WTC11 (cell line): ENCODE measurements at regions not wholly inside any gene's neighbourhood (a gene's known extent, or its start where the extent isn't known, plus 50 kb on each side); places are given as distances from the start of the nearest gene placed in this dataset.

Experiments used
- ATAC-seq: fragments of 200-7000 bp; cut with Tn5 transposase; 2 replicates; pipeline ENCODE4 v1.10.0; 2021; ENCODE audit warnings: mild to moderate bottlenecking, moderate library complexity
- CTCF ChIA-PET: fragments of 300-600 bp; sonication (Branson Sonifier 250); formaldehyde crosslinking; loops from one replicate; lab custom pipeline; 2021; ENCODE audit warnings: antibody characterized with exemption; lab: Charles Lee
- POLR2A ChIA-PET: fragments of 350-600 bp; sonication (Branson Sonifier 250); formaldehyde crosslinking; loops from one replicate; lab custom pipeline; 2021; ENCODE audit warnings: antibody characterized with exemption; lab: Charles Lee
- DNase-seq: peaks from one replicate; pipeline ENCODE4 v3.0.0; 2021; ENCODE audit warnings: low spot score
- H3K27ac Mint-ChIP-seq: 2 replicates; pipeline ENCODE4 v1.8.0; 2021; ENCODE audit warnings: mixed read lengths
- H3K27me3 Mint-ChIP-seq: 2 replicates; pipeline ENCODE4 v1.8.0; 2021; ENCODE audit warnings: low read depth, mild to moderate bottlenecking, moderate library complexity, mixed read lengths
- H3K36me3 Mint-ChIP-seq: 2 replicates; pipeline ENCODE4 v1.8.0; 2021; ENCODE audit warnings: mixed read lengths
- H3K4me1 Mint-ChIP-seq: 2 replicates; pipeline ENCODE4 v1.8.0; 2022; ENCODE audit warnings: mixed read lengths
- H3K4me3 Mint-ChIP-seq: 2 replicates; pipeline ENCODE4 v1.8.0; 2021; ENCODE audit warnings: mild to moderate bottlenecking, moderate library complexity, mixed read lengths
- H3K9me3 Mint-ChIP-seq: 2 replicates; pipeline ENCODE4 v1.8.0; 2021; ENCODE audit warnings: mixed read lengths
- CTCF ChIP-seq: fragments of 200-600 bp; IDR thresholded peaks from 2 replicates; pipeline ENCODE4 v1.8.0; 2022; ENCODE audit warnings: antibody characterized with exemption
- ERG ChIP-seq: fragments of 250-450 bp; sonication (Bioruptor Pico); IDR thresholded peaks from 2 replicates; pipeline ENCODE4 v1.8.0; 2021; ENCODE audit warnings: mild to moderate bottlenecking
- HMGXB4 ChIP-seq: sonication (generic); formaldehyde crosslinking; IDR thresholded peaks from 2 replicates; pipeline ENCODE4 v1.8.1; 2023; ENCODE audit warnings: mild to moderate bottlenecking, moderate library complexity, missing genetic modification reagents
- NFATC4 ChIP-seq: fragments of 250-450 bp; sonication (Bioruptor Pico); IDR thresholded peaks from 2 replicates; pipeline ENCODE4 v1.9.0; 2021; ENCODE audit warnings: mild to moderate bottlenecking
- NFYB ChIP-seq: sonication (generic); formaldehyde crosslinking; conservative IDR thresholded peaks from 2 replicates; pipeline ENCODE4 v1.8.0; 2022; ENCODE audit warnings: low read depth, missing genetic modification reagents
- SOX15 ChIP-seq: fragments of 250-450 bp; sonication (Bioruptor Pico); IDR thresholded peaks from 2 replicates; pipeline ENCODE4 v1.9.0; 2021; ENCODE audit warnings: mild to moderate bottlenecking
- SP1 ChIP-seq: sonication (generic); formaldehyde crosslinking; conservative IDR thresholded peaks from 2 replicates; pipeline ENCODE4 v1.8.1; 2022; ENCODE audit warnings: missing genetic modification reagents
- TCF7 ChIP-seq: sonication (generic); formaldehyde crosslinking; IDR thresholded peaks from 2 replicates; pipeline ENCODE4 v1.8.0; 2022; ENCODE audit warnings: mild to moderate bottlenecking, low read depth, missing genetic modification reagents, moderate library complexity
- ZMAT4 ChIP-seq: fragments of 250-450 bp; sonication (Bioruptor Pico); IDR thresholded peaks from 2 replicates; pipeline ENCODE4 v1.9.0; 2021; ENCODE audit warnings: mild to moderate bottlenecking
- ZNF219 ChIP-seq: sonication (generic); formaldehyde crosslinking; IDR thresholded peaks from 2 replicates; pipeline ENCODE4 v1.8.0; 2023; ENCODE audit warnings: missing genetic modification reagents, mild to moderate bottlenecking, borderline replicate concordance
- TF ChIP-seq, protein P1 (sequence below): sonication (generic); formaldehyde crosslinking; IDR thresholded peaks from 2 replicates; pipeline ENCODE4 v1.8.0; 2022; ENCODE audit warnings: missing genetic modification reagents
- TF ChIP-seq, protein P2 (sequence below): sonication (generic); formaldehyde crosslinking; IDR thresholded peaks from 2 replicates; pipeline ENCODE4 v1.8.1; 2022; ENCODE audit warnings: mild to moderate bottlenecking, moderate library complexity, missing genetic modification reagents

DNA sequence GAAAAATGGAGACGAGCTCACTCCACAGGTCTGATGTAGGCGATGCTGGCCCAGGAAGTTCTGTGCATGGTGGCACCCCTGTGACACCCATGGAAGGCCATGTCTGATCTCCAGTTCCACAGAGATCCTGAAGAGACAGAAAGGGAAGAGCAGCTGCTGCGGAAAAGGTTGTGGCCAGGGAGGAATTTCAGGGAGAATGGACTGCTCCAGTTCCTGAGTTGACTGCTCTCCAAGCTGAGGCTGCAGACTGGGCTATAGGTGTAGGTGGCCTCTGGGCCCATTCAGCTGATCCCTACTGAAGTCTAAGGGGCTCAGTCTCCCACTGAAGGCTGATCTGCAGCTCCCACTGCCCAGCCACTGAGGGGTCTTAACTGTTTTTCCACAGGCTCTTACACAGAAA is 89.2 kb downstream of the ETS2 start (continued):
- TF ChIP-seq, protein P1, sequence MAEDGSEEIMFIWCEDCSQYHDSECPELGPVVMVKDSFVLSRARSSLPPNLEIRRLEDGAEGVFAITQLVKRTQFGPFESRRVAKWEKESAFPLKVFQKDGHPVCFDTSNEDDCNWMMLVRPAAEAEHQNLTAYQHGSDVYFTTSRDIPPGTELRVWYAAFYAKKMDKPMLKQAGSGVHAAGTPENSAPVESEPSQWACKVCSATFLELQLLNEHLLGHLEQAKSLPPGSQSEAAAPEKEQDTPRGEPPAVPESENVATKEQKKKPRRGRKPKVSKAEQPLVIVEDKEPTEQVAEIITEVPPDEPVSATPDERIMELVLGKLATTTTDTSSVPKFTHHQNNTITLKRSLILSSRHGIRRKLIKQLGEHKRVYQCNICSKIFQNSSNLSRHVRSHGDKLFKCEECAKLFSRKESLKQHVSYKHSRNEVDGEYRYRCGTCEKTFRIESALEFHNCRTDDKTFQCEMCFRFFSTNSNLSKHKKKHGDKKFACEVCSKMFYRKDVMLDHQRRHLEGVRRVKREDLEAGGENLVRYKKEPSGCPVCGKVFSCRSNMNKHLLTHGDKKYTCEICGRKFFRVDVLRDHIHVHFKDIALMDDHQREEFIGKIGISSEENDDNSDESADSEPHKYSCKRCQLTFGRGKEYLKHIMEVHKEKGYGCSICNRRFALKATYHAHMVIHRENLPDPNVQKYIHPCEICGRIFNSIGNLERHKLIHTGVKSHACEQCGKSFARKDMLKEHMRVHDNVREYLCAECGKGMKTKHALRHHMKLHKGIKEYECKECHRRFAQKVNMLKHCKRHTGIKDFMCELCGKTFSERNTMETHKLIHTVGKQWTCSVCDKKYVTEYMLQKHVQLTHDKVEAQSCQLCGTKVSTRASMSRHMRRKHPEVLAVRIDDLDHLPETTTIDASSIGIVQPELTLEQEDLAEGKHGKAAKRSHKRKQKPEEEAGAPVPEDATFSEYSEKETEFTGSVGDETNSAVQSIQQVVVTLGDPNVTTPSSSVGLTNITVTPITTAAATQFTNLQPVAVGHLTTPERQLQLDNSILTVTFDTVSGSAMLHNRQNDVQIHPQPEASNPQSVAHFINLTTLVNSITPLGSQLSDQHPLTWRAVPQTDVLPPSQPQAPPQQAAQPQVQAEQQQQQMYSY, result no peak
- no peak for TF ChIP-seq ERG
- no peak for TF ChIP-seq SOX15 (CRISPR knock-in tag)
- TF ChIP-seq, protein P2, sequence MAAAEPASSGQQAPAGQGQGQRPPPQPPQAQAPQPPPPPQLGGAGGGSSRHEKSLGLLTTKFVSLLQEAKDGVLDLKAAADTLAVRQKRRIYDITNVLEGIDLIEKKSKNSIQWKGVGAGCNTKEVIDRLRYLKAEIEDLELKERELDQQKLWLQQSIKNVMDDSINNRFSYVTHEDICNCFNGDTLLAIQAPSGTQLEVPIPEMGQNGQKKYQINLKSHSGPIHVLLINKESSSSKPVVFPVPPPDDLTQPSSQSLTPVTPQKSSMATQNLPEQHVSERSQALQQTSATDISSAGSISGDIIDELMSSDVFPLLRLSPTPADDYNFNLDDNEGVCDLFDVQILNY (CRISPR knock-in tag), result no peak
- TF ChIP-seq, all 79 proteins: peak for 0

DNA sequence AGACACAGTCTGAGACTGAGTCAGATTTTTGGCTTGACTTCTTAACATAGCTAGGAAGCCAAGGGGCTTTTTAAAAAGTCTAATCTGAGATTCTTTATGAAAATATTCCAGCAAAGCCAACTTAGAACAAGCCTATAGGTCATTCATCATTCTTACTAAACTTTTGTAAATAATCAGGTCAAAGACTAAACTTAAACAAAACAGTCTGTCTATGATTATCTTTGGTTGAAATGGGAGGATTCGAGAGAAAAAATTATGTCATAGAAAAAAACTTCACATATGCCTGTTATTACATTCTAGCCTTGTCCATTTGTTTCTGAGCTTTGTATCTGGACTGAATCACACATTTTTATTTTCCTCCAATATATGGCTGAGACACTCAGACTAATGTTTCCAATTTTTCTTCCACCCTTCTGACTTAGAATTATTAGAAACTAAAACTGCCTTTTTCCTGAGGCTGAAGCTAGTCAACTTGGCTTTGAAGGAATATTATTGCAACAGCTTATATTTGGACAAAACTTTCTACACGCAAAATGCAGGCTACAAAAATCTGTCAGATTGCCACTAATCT is 83.3 kb downstream of the ETS2 start:
- ChIA-PET CTCF (interaction anchor here (0.6 kb wide), 1 partner anchor 230 kb away, joined by 3 read pairs; no protein-coding TSS in a partner anchor), POLR2A (no interaction called here)
- no peak for ATAC-seq
- Mint-ChIP-seq H3K4me3 (no peak overlapping the region), H3K9me3 (peaks cover 53% of the 10 kb centered on the region), H3K4me1 (no peaks in the 10 kb centered on the region), H3K27me3 (no peaks in the 10 kb centered on the region; the same call in 1 of the 2 replicates), H3K36me3 (peaks cover 19% of the 10 kb centered on the region), H3K27ac (no peak overlapping the region)
- TF ChIP-seq SP1 (CRISPR knock-in tag), result no peak
- no peak for DNase-seq

GRCh38 chr21:38887749-38888148 is 82.0 kb downstream of the ETS2 start:
- no peak overlapping the region for H3K4me3 Mint-ChIP-seq
- ChIA-PET CTCF (interaction anchor here (0.9 kb wide), 1 partner anchor 584 kb away, joined by 3 read pairs; no protein-coding TSS in a partner anchor), POLR2A (no interaction called here)
- peaks cover 19% of the 10 kb centered on the region for H3K36me3 Mint-ChIP-seq
- H3K27ac Mint-ChIP-seq, result no peak overlapping the region
- H3K9me3 Mint-ChIP-seq, result peaks cover 52% of the 10 kb centered on the region
- no peaks in the 10 kb centered on the region for H3K4me1 Mint-ChIP-seq
- no peak for ATAC-seq
- no peaks in the 10 kb centered on the region for H3K27me3 Mint-ChIP-seq
- no peak for DNase-seq
- no peak for TF ChIP-seq NFYB (CRISPR knock-in tag)

DNA sequence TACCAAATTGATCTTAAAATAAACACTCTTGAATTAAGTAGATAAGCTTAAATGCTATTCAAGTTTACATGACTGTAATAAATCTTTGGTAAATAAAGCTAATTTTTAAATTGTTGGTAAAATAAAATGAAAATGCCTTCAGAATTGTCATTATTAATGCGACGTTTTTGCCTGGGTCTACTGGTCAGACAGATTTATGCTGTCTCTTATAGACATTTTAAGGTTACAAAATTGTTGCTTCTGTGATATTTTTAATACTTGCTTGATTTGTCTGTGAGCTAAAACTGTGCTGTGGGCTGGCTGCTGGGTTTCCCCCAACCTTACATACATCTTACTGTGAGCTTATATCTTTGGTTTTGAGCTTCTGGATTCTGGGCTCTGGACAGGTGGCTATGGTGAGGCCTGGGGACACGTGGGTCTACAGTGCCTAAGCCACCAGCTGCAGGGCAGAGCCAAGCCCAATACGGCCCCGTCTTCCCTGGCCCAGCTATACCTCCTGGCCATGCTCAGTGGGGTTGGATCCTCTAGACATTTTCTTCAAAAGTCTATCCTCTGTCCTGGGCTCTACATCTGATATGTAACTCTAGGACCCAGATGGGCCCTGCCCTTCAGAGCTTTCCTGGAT is 81.4 kb downstream of the ETS2 start:
- ChIA-PET POLR2A (no interaction called here), CTCF (interaction anchor here (0.9 kb wide), 1 partner anchor 585 kb away, joined by 3 read pairs; no protein-coding TSS in a partner anchor)
- DNase-seq (no peak), ATAC-seq (no peak)
- Mint-ChIP-seq H3K4me1 (no peaks in the 10 kb centered on the region), H3K27me3 (no peaks in the 10 kb centered on the region), H3K27ac (no peak overlapping the region), H3K36me3 (peaks cover 19% of the 10 kb centered on the region), H3K9me3 (peaks cover 47% of the 10 kb centered on the region), H3K4me3 (no peak overlapping the region)
- TF ChIP-seq TCF7 (CRISPR knock-in tag), result no peak
- TF ChIP-seq, protein P2 (CRISPR knock-in tag), result no peak
- TF ChIP-seq CTCF, result no peak
- no peak for TF ChIP-seq NFATC4
- TF ChIP-seq ZMAT4 (CRISPR knock-in tag), result no peak
- TF ChIP-seq HMGXB4 (CRISPR knock-in tag), result no peak
- no peak for TF ChIP-seq ZNF219 (CRISPR knock-in tag)
- TF ChIP-seq, all 79 proteins: peak for 0
